ENCODE measurements at regions not wholly inside any gene's neighbourhood (a gene's known extent, or its start where the extent isn't known, plus 50 kb on each side); places are given as distances from the start of the nearest gene placed in this dataset.
"Not testable (repeated sequence)": the region's sequence is repeated elsewhere in the genome, so short reads cannot be mapped to it uniquely, and the experiment has no call there.

DNA sequence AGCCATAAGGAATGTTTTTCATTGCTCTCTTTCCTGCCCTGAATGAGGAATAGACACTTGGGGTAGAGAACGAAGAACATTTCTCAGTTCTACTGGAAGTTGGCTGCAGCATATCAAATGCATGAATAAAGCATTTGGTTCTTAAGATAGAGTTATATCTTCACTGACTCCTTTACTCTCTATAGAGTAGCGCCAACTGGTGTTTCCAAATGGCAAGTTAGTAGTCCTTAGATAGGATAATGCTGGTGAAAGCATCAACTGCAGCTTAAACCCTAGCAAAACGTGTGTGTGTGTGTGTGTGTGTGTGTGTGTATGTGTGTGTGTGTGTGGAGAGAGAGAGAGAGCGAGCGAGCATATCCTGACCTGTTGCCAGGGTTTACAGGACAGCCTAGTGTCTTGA is 62.2 kb upstream of the FRMPD4 start:
- TF ChIP-seq, protein P1, sequence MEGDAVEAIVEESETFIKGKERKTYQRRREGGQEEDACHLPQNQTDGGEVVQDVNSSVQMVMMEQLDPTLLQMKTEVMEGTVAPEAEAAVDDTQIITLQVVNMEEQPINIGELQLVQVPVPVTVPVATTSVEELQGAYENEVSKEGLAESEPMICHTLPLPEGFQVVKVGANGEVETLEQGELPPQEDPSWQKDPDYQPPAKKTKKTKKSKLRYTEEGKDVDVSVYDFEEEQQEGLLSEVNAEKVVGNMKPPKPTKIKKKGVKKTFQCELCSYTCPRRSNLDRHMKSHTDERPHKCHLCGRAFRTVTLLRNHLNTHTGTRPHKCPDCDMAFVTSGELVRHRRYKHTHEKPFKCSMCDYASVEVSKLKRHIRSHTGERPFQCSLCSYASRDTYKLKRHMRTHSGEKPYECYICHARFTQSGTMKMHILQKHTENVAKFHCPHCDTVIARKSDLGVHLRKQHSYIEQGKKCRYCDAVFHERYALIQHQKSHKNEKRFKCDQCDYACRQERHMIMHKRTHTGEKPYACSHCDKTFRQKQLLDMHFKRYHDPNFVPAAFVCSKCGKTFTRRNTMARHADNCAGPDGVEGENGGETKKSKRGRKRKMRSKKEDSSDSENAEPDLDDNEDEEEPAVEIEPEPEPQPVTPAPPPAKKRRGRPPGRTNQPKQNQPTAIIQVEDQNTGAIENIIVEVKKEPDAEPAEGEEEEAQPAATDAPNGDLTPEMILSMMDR (IDR thresholded peaks at IDR 0.05; ENCODE audit: low read depth, low read length) = no peak; the same call in 1 of the 2 replicates
- no peak for DNase-seq (ENCODE audit: extremely low read depth, low read depth)

DNA sequence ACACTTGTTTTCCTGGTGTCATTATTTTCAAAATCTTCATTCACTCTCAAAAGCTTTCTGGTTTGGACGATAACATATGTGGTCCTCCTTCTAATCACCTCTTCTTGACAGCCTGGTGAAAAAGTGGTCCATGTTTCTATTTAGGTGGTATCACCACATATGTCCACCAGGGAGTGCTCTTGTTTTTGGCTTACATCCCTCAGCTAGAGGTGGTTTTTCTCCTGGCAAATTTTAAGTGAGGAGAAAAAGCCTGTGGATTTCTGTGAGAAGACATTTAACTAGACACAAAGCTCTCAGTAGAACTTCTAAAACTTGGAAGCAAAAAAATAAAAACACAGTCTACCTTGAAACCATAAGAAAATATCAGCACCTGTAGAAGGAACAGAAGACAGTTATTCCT is 58.0 kb upstream of the FRMPD4 start:
- TF ChIP-seq, protein P1 (IDR thresholded peaks at IDR 0.05; ENCODE audit: low read depth, low read length) = peak; percentile 42
- DNase-seq (ENCODE audit: extremely low read depth, low read depth) = peak; percentile 2

DNA sequence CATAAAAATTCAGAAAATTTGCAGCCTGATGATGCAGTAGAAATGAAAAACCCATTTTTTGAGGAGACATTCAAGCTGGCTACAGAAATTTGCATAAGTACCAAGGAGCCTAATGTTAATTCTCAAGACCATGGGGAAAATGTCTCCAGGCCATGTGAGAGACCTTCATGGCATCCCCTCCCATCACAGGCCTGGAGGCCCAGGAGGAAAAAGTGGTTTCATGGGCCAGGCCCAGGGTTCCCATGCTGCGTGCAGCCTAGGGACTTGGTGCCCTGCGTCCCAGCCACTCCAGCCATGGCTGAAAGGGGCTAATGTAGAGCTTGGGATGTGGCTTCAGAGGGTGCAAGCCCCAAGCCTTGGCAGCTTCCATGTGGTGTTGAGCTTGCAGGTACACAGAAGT is 55.3 kb upstream of the FRMPD4 start:
- not testable (repeated sequence) for DNase-seq (ENCODE audit: extremely low read depth, low read depth)
